ENCODE measurements at regions not wholly inside any gene's neighbourhood (a gene's known extent, or its start where the extent isn't known, plus 50 kb on each side); places are given as distances from the start of the nearest gene placed in this dataset.

GRCh38 chr11:45430361-45430760 is 144.2 kb upstream of the SYT13 start:
- TF ChIP-seq CTCF (IDR thresholded peaks at IDR 0.05), result no peak
- TF ChIP-seq POLR2A (IDR thresholded peaks at IDR 0.05), result no peak
- no peak for TF ChIP-seq EP300 (IDR thresholded peaks at IDR 0.05; ENCODE audit: low read depth)
- TF ChIP-seq POLR2AphosphoS5 (IDR thresholded peaks at IDR 0.05), result no peak
